Endothelial cell of umbilical vein (primary cell): ENCODE measurements at regions not wholly inside any gene's neighbourhood (a gene's known extent, or its start where the extent isn't known, plus 50 kb on each side); places are given as distances from the start of the nearest gene placed in this dataset.
"Not testable (repeated sequence)": the region's sequence is repeated elsewhere in the genome, so short reads cannot be mapped to it uniquely, and the experiment has no call there.

Experiments used
- BruUV-seq: library from RNA; stranded (reverse); fragments of 400-500 nt; replicated peaks from 2 replicates; lab custom pipeline; 2021; lab: Mats Ljungman, UMichigan
- CTCF ChIA-PET: fragments of 300-600, 350-600 bp; sonication (Branson Sonifier 250); formaldehyde crosslinking; loops from one replicate; lab custom pipeline; 2021; ENCODE audit warnings: antibody characterized with exemption, inconsistent platforms; lab: Charles Lee
- POLR2A ChIA-PET: fragments of 300-600, 350-600 bp; sonication (Branson Sonifier 250); formaldehyde crosslinking; loops from one replicate; lab custom pipeline; 2021; ENCODE audit warnings: antibody characterized with exemption, inconsistent platforms; lab: Charles Lee
- DNase-seq: peaks from one replicate; pipeline ENCODE4 v3.0.0-alpha.2; 2011; ENCODE audit warnings: low read depth, low spot score
- FAIRE-seq: peaks from 2 replicates; lab custom pipeline; 2011; peaks lifted over from hg19 to GRCh38; lab: Jason Lieb, UNC
- H2AFZ ChIP-seq: 2 replicates; pipeline ENCODE4 v1.6.0; 2012; ENCODE audit warnings: low read depth, low read length, control low read depth, inconsistent platforms
- H3K27ac ChIP-seq: 2 replicates; pipeline ENCODE4 v1.5.1; 2011; ENCODE audit warnings: low read depth, mild to moderate bottlenecking, control low read depth, low read length, moderate library complexity; ENCODE audit not compliant: insufficient read depth
- H3K27me3 ChIP-seq, 2 experiments: 2 replicates each; pipeline versions ENCODE4 v1.6.0 to v1.6.1; 2011; ENCODE audit warnings: low read length in 2 of 2, mixed read lengths in 1 of 2; ENCODE audit not compliant: control insufficient read depth in 2 of 2, insufficient read depth in 2 of 2
- H3K36me3 ChIP-seq, 2 experiments: 2 replicates in 1 of 2; 3 replicates in 1 of 2; pipeline ENCODE4 v1.5.1; 2011; ENCODE audit warnings: low read length in 2 of 2, mild to moderate bottlenecking in 1 of 2, moderate library complexity in 1 of 2; ENCODE audit not compliant: control insufficient read depth in 2 of 2, insufficient read depth in 2 of 2; ENCODE audit errors: extremely low read depth in 1 of 2
- H3K4me1 ChIP-seq: 3 replicates; pipeline ENCODE4 v1.5.1; 2011; ENCODE audit warnings: mild to moderate bottlenecking, low read length; ENCODE audit not compliant: control insufficient read depth, insufficient read depth; ENCODE audit errors: extremely low read depth
- H3K4me2 ChIP-seq: 2 replicates; pipeline ENCODE4 v1.6.1; 2011; ENCODE audit warnings: low read length, control low read depth, mixed read lengths; ENCODE audit not compliant: insufficient read depth
- H3K4me3 ChIP-seq, 3 experiments: fragments of 200-600 bp in 1 of 3; sonication (generic), shearing (Covaris generic) in 1 of 3; replicated peaks in 1 of 3; 2 replicates each; pipeline ENCODE4 v1.5.1; 2011 to 2016; ENCODE audit warnings: control low read depth in 3 of 3, low read length in 3 of 3, mild to moderate bottlenecking in 2 of 3, inconsistent platforms in 1 of 3, low read depth in 1 of 3, moderate library complexity in 1 of 3; ENCODE audit not compliant: insufficient read depth in 1 of 3
- H3K79me2 ChIP-seq: 2 replicates; pipeline ENCODE4 v1.6.0; 2012; ENCODE audit warnings: low read length, inconsistent platforms; ENCODE audit not compliant: control insufficient read depth, insufficient read depth
- H3K9ac ChIP-seq: replicated peaks from 2 replicates; pipeline ENCODE3; 2011; ENCODE audit warnings: low read length, control low read depth; ENCODE audit not compliant: insufficient read depth; ENCODE audit errors: extremely low read depth
- H3K9me1 ChIP-seq: replicated peaks from 3 replicates; pipeline ENCODE4 v1.6.0; 2011; ENCODE audit warnings: mild to moderate bottlenecking, low read length; ENCODE audit not compliant: control insufficient read depth, insufficient read depth; ENCODE audit errors: extremely low read depth
- H3K9me3 ChIP-seq: replicated peaks from 2 replicates; pipeline ENCODE4 v1.5.1; 2012; ENCODE audit warnings: low read length, inconsistent platforms; ENCODE audit not compliant: control insufficient read depth, insufficient read depth
- H4K20me1 ChIP-seq: replicated peaks from 2 replicates; pipeline ENCODE3; 2011; ENCODE audit warnings: mild to moderate bottlenecking, low read length; ENCODE audit not compliant: control insufficient read depth, insufficient read depth; ENCODE audit errors: extremely low read depth
- EZH2 ChIP-seq: IDR thresholded peaks from 2 replicates; pipeline ENCODE4 v1.6.1; 2012; ENCODE audit warnings: borderline replicate concordance, low read depth, mild to moderate bottlenecking, moderate library complexity, low read length, inconsistent platforms; ENCODE audit not compliant: severe bottlenecking
- FOS ChIP-seq: IDR thresholded peaks from 2 replicates; pipeline ENCODE4 v1.6.1; 2011; ENCODE audit warnings: mild to moderate bottlenecking, low read length, moderate library complexity, borderline replicate concordance; ENCODE audit not compliant: insufficient read depth
- GATA2 ChIP-seq: IDR thresholded peaks from 2 replicates; pipeline ENCODE4 v1.7.0; 2011; ENCODE audit warnings: low read depth, mild to moderate bottlenecking, moderate library complexity, mixed read lengths, low read length; ENCODE audit not compliant: insufficient read length, insufficient read depth
- JUN ChIP-seq: IDR thresholded peaks from 2 replicates; pipeline ENCODE4 v1.6.1; 2011; ENCODE audit warnings: borderline replicate concordance, low read depth; ENCODE audit not compliant: insufficient read length, insufficient read depth
- MAX ChIP-seq: IDR thresholded peaks from 2 replicates; pipeline ENCODE4 v1.6.1; 2011; ENCODE audit not compliant: insufficient read depth, insufficient read length
- MYC ChIP-seq: IDR thresholded peaks from one replicate; pipeline ENCODE4 v1.6.1; 2011; ENCODE audit warnings: mild to moderate bottlenecking, low read depth, low read length
- POLR2A ChIP-seq: IDR thresholded peaks from 2 replicates; pipeline ENCODE4 v1.6.1; 2012; ENCODE audit warnings: low read depth, mild to moderate bottlenecking, control low read depth, low read length
- POLR2AphosphoS5 ChIP-seq: IDR thresholded peaks from 2 replicates; pipeline ENCODE4 v1.6.1; 2012; ENCODE audit warnings: low read depth, mild to moderate bottlenecking, control low read depth, low read length, moderate library complexity; ENCODE audit not compliant: insufficient read depth
- dilution Hi-C: fragments of 300-500 bp; cut with MboI; formaldehyde crosslinking; loops from one replicate; pipeline ENCODE4 v1.15.0; 2019; ENCODE audit warnings: low sequenced_read_pairs; ENCODE audit not compliant: extremely low pct_ligation_motif_present
- intact Hi-C: fragments of 100-400 bp; cut with micrococcal nuclease; formaldehyde crosslinking; loops from one replicate; pipeline ENCODE4 v1.10.0; 2022
- TF ChIP-seq, protein P1 (sequence below), 2 donors: IDR thresholded peaks; 1 replicate in 1 of 2; 2 replicates in 1 of 2; pipeline ENCODE4 v1.5.1; 2011; ENCODE audit warnings: low read length in 2 of 2, mild to moderate bottlenecking in 2 of 2, moderate library complexity in 2 of 2, control low read depth in 1 of 2, inconsistent platforms in 1 of 2, low read depth in 1 of 2; ENCODE audit not compliant: insufficient read depth in 1 of 2; ENCODE audit errors: extremely low read depth in 1 of 2

DNA sequence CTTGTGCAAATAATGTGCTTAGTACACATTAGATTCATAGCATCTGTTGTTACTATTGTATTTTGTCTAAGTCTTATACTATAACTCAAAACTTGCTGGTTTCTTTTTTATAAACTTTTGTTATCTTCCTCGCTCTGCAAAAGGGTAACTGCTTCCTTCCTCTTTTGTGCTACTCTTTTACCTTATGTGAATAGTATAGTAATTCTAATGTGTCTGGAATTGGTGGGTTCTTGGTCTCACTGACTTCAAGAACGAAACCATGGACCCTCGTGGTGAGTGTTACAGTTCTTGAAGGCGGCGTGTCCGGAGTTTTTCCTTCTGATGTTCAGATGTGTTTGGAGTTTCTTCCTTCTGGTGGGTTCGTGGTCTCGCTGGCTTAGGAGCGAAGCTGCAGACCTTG, 563.1 kb upstream of the LUZP2 start:
- no peaks in the 10 kb centered on the region for H3K9me1 ChIP-seq
- dilution Hi-C loops (no loop called here), intact Hi-C loops (no loop called here)
- no peaks in the 10 kb centered on the region for H3K9me3 ChIP-seq
- TF ChIP-seq MYC = no peak
- TF ChIP-seq GATA2 = no peak
- TF ChIP-seq EZH2 = no peak
- no peak for TF ChIP-seq MAX
- TF ChIP-seq POLR2A = no peak
- no peak for TF ChIP-seq POLR2AphosphoS5
- TF ChIP-seq, protein P1, sequence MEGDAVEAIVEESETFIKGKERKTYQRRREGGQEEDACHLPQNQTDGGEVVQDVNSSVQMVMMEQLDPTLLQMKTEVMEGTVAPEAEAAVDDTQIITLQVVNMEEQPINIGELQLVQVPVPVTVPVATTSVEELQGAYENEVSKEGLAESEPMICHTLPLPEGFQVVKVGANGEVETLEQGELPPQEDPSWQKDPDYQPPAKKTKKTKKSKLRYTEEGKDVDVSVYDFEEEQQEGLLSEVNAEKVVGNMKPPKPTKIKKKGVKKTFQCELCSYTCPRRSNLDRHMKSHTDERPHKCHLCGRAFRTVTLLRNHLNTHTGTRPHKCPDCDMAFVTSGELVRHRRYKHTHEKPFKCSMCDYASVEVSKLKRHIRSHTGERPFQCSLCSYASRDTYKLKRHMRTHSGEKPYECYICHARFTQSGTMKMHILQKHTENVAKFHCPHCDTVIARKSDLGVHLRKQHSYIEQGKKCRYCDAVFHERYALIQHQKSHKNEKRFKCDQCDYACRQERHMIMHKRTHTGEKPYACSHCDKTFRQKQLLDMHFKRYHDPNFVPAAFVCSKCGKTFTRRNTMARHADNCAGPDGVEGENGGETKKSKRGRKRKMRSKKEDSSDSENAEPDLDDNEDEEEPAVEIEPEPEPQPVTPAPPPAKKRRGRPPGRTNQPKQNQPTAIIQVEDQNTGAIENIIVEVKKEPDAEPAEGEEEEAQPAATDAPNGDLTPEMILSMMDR (IDR thresholded peaks at IDR 0.05; ENCODE audit: extremely low read depth in 1 of 2, insufficient read depth in 1 of 2, low read depth in 1 of 2, low read length in 2 of 2) = no peak
- TF ChIP-seq JUN = no peak
- no peak for TF ChIP-seq FOS
- H3K27ac ChIP-seq = no peak overlapping the region
- H2AFZ ChIP-seq = no peak overlapping the region
- no TSS peak for BruUV-seq
- H3K4me2 ChIP-seq = no peak overlapping the region
- FAIRE-seq (no peak), DNase-seq (no peak)
- H3K36me3 ChIP-seq = no peaks in the 10 kb centered on the region
- H3K4me3 ChIP-seq = no peak overlapping the region
- POLR2A ChIA-PET = no interaction called here
- CTCF ChIA-PET = no interaction called here
- H3K4me1 ChIP-seq = peaks cover 20% of the 10 kb centered on the region
- H3K79me2 ChIP-seq = no peaks in the 10 kb centered on the region
- H3K27me3 ChIP-seq = no peaks in the 10 kb centered on the region
- no peak overlapping the region for H3K9ac ChIP-seq
- no peaks in the 10 kb centered on the region for H4K20me1 ChIP-seq

DNA sequence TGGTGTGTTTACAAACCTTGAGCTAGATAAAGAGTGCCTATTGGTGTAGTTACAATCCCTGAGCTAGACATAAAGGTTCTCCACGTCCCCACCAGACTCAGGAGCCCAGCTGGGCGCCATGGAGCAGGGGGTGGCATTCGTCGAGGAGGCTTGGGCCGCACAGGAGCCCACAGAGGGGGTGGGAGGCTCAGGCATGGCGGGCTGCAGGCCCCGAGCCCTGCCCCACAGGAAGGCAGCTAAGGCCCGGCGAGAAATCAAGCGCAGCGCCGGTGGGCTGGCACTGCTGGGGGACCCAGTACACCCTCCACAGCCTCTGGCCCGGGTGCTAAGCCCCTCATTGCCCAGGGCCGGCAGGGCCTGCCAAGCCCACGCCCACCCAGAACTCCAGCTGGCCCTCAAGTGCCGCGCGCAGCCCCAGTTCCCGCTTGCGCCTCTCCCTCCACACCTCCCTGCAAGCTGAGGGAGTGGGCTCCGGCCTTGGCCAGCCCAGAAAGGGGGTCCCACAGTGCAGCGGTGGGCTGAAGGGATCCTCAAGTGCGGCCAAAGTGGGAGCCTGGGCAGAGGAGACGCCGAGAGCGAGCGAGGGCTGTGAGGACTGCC, 562.1 kb upstream of the LUZP2 start:
- POLR2A ChIA-PET, CTCF ChIA-PET: not testable (repeated sequence)

More for the DNA sequence above, 562.1 kb upstream of the LUZP2 start:
- H2AFZ ChIP-seq, FAIRE-seq, H3K27ac ChIP-seq, H4K20me1 ChIP-seq, H3K79me2 ChIP-seq, H3K9me3 ChIP-seq, H3K4me3 ChIP-seq, H3K9ac ChIP-seq, H3K27me3 ChIP-seq, H3K36me3 ChIP-seq, intact Hi-C loops, DNase-seq, H3K4me2 ChIP-seq, dilution Hi-C loops, H3K9me1 ChIP-seq, BruUV-seq: not testable (repeated sequence)
- peaks cover 20% of the 10 kb centered on the region for H3K4me1 ChIP-seq
